ENCODE measurements at regions not wholly inside any gene's neighbourhood (a gene's known extent, or its start where the extent isn't known, plus 50 kb on each side); places are given as distances from the start of the nearest gene placed in this dataset.

DNA sequence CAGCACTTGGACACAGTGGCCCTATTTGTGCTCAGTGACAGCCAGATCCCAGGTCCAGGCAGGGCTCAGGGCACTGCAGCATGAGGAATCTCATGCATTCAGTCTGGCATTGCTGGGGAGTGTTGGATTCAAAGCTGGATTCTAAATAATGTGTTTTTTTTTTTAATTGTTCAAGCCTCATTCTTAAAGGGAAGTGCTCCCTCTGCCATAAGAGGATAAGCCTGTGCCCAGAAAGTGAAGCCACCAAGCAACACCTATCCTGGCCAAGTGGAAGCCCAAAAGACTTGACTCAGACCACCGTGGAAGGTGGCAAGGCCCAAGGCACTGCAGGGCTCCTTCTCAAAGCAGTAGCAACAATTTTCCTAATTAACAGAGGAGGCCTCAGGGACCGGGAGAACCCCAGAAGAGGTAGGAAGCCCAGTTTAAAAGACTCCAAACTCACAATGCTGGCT is 135.6 kb downstream of the ACTL7B start:
- DNase-seq (ENCODE audit: low spot score), result no peak

DNA sequence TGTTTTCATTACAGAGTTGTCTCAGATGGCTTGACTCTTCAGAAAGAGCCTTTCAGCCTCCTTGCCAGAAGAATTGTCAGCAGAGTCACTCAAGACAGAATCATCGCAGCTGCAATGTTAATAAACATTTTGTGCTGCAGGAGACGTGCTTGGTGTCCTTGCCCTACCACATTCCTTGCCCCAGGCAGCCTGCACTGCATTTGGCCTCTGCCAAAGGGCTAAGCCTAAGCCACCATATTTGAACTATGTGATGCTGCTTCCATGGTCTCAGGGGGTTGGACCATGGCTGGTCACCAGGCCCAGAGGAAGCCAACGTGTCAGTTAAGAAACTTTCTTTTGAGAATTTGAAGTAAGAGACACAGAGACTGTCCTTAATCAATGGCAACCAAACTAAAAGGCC is 145.4 kb downstream of the ACTL7B start:
- no peak for DNase-seq (ENCODE audit: low spot score)

DNA sequence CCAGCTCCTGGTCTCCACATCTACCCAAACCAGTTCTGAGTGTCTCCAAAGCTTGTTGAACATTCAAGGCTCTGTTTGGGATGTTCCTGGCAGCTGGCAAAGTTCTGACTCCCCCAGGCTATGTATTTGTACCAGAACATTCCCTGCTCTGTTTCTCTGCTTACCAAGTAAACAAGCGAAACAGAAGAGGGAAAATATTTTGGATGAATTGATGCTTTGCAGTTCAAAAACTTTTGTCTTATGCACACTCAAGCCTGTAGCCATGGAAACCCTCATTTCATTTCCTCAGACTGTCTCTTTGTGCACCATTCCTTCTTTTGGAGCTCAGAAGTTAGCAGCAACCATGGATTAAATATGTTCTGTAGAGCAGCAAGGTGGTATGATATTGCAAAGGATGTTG is 145.8 kb downstream of the ACTL7B start:
- no peak for DNase-seq (ENCODE audit: low spot score)

- DNase-seq (ENCODE audit: low spot score), result no peak
Observed at GRCh38 chr9:108709126-108709525, 146.7 kb downstream of the ACTL7B start.

DNA sequence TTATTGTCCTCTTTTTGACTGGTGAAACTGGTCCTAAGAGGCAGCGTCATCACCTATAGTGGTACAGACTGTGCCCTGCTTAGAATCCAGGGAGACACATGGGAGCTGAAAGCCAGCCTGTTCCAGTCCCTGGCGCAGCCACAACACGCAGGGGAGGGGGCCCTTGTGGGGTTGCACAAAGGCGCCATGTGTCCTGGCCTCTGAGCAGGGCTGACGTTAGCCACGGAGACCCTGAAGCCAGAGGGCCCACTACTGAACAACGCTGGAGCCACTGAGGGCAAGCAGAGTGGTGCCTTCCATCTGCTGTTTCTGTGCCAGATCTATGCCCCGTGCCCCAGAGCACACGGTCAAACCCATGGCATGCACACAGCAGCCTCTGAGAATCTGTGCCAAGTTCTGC is 147.3 kb downstream of the ACTL7B start:
- no peak for DNase-seq (ENCODE audit: low spot score)

GRCh38 chr9:108707120-108707519 is 148.7 kb downstream of the ACTL7B start:
- DNase-seq (ENCODE audit: low spot score), result no peak

DNA sequence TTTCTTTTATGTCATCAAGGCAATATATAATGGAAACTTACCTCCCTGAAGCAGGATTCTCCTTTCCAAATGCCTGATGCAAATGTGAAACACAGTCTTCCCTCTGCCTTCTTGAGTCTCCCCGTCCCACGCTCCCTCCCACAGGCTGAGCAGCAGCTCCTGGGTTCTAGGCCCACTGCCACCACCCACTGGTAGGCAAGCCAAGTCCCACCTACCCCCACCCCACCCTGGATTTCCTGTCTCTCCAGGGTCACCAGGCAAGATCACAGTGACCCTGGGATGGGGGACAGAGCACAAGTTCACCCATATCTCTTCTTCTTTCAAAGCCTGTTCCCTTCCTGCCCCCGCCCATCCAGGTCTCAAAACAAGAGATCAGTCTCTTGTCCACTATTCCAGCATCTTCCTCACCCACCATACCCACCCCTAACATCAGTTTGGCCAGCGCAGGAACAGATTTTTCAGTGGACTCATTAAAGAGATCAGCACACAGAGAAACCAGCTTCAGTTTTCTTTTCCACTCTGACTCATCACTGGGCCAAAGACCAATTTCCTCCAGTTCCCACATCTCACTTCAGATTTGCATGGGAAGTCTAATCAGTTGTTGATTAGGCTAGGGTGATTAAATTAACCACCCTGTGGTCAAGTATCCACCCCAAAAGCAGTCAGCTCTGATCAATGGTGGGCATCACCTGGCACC is 151.5 kb downstream of the ACTL7B start:
- no peak for DNase-seq (ENCODE audit: low spot score)

GRCh38 chr9:108703429-108703828 is 152.4 kb downstream of the ACTL7B start:
- no peak for DNase-seq (ENCODE audit: low spot score)

DNA sequence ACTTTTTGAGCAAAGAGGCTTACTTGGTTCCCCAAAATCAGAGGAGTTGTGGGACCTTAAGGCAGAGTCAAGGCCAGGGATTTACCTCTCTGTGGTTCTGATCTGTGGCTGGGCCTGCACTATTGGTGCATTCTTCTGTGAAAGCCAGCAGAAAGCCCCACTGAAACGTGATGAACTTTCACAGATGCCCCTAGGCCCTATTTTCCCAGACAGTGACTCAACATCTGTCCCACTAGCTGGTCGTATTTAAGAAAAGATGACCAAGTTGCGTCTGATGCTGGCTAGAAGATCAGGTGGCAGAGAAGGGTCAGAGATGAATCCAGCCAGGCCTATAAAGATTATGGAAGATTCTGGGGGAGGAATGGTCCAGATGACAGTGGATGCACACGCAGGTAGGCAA is 153.1 kb downstream of the ACTL7B start:
- DNase-seq (ENCODE audit: low spot score), result no peak

- no peak for DNase-seq (ENCODE audit: low spot score)
Observed at GRCh38 chr9:108698801-108699200, 157.0 kb downstream of the ACTL7B start.

GRCh38 chr9:108698231-108698630 is 157.6 kb downstream of the ACTL7B start:
- DNase-seq (ENCODE audit: low spot score), result no peak

DNA sequence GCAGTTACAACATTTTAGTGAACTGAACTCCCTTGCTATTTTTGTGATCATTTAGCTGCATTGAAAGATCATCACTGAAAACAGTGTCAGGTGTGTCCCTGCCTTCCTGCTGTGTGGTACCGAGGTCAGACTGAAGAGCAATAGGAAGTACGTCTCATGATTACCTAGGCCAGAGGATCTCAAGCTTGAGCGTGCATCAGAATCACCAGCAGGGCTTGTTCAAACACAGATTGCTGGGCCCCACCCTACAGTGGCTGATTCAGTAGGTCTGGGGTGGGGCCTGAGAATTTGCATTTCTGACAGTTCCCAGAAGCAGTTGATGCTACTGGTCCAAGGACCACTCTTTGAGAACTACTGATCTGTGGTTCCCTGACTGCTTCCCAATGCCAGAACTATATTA is 159.6 kb downstream of the ACTL7B start:
- DNase-seq (ENCODE audit: low spot score), result no peak

- no peak for DNase-seq (ENCODE audit: low spot score)
Observed at GRCh38 chr9:108694170-108694569, 161.6 kb downstream of the ACTL7B start.

- DNase-seq (ENCODE audit: low spot score), result peak; percentile 58
Observed at GRCh38 chr9:108691614-108692013, 164.2 kb downstream of the ACTL7B start.

GRCh38 chr9:108688676-108689075 is 167.1 kb downstream of the ACTL7B start:
- no peak for DNase-seq (ENCODE audit: low spot score)

DNA sequence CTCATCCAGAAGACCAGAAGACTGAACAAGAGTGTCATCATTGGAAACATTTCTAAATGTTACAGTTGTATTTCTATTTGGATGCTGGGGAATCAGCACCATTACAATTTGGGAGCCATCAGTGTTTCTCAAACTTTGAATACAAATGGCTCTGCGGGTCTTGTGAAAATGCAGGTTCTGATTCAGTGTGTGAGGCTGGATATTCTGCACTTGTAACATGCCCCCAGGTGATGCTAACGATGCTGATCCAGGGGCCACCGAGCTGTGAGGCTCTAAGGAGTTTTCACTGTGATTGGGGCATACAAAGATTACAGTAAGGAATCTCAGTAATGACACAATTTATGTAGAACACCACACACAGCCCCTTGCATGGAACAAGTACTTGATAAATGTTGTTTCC is 167.7 kb downstream of the ACTL7B start:
- DNase-seq (ENCODE audit: low spot score), result no peak

DNA sequence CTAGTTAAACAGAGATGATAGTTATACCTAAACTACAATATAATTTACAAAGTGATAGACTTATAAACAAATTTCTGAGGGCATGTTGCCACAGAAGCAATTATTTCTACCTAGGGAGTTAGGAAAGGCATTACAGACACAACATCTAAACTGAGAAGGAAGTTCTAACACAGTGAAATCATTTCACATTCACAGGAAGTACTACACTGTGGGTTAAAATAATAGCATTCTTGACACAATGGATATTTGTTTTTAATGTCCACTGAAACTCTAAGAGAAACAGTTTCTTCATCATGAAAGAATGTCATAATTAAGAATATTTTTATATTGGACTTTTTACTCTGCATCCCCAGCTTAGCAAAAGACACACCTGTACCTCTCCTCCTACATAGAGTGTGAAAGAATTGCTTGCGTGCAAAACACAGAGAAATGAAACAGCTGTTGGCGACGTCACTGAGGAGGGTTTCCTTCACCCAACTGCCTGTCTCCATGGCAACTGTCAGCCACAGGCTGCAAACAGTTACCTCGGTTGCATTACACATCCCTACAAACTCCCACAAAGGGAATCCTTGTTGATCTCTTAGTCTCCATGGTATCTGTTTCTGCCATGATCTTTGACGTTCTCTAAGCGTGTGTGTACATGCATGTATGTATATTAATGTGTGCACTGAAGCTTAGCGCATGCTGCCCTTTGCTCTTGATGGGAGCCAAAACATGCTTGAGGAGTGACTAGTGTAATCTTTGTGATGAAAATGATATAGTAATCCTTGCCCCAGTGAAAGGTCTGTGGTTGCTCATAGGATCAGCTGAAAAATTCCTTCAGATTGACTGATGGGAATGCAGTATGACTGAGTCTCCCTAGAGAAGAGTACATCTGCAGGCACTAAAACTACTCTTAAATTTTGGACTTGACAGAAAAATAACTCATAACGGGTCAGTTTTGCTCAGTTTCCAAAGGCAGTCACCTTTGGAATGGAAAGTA is 168.5 kb downstream of the ACTL7B start:
- DNase-seq (ENCODE audit: low spot score), result no peak

- DNase-seq (ENCODE audit: low spot score), result no peak
Observed at GRCh38 chr9:108684288-108685025, 171.3 kb downstream of the ACTL7B start.

DNA sequence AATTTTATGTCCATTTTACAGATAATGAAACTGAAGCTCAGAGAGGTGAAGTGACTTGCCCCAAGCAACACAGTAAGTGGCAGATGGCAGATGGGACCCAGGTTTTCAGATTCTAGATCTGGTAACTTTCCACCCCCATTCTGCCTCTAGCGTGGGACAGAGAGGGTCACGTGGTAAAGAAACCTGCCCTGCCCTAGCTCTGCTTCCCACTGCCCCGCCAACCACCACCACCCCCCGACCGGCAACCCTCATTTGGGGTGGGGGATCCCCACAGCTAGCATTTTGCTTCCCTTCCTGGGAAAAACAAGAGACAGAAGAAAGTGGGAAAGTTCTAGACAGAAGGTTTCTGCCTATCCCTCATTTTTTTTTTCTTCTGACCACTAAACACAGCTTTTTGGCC is 172.5 kb downstream of the ACTL7B start:
- no peak for DNase-seq (ENCODE audit: low spot score)

DNA sequence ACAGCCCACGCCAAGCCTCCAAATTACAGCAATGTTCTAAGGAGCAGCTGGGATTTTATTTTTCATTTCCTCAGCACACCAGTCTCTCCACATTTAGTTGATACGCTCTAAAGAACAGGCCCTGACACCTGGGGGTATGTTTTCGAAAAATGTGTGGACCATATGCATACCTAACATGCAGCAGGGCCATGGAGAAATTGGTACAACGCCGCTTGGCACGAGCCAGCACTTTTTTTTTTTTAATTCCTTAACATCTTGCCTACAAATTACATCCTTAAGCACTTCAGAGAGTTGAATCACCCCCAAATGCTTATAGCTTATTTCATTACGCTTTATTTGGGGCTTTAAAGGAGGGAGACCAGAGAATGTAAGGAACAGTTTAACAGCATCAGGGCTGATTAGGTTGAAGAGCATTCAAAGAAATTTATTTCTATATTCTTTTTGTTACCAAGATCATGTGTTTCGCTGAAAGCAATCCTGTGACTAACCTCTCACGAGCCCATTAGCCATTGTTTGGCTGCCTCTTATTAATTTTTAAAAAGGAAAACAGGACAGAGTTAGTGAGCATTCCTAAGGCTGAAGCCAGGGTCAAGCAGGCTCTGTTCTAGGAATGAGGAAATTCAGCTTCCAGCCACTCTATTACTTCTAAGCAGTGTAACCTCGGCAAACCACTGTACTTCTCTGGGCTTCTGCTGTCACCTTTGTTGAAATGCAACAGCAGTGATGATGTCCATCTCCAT is 173.8 kb downstream of the ACTL7B start:
- DNase-seq (ENCODE audit: low spot score), result no peak

- no peak for DNase-seq (ENCODE audit: low spot score)
Observed at GRCh38 chr9:108680946-108681345, 174.8 kb downstream of the ACTL7B start.

DNA sequence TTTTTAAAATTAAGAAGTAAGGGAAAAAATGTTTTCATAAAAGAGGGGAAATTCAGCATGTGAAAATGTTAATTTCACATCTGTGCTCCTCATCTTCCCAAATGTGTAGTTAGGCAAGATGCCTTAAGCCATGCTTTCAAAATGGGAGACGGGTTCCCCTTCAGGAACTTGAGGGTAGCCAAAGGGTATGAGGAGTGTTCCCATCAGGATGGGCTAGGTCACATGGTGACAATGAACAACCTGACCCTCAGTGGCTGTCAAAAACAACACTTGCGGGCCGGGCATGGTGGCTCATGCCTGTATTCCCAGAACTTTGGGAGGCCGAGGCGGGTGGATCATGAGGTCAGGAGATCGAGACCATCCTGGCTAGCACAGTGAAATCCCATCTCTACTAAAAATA is 178.0 kb downstream of the ACTL7B start:
- DNase-seq (ENCODE audit: low spot score), result no peak
